Activated CD8-positive, alpha-beta memory T cell treated with anti-CD3 and anti-CD28 coated beads, Interleukin-2, amount 10 ng/mL, durations not matched to agents 7 days and 5 days (primary cell): ENCODE measurements at regions not wholly inside any gene's neighbourhood (a gene's known extent, or its start where the extent isn't known, plus 50 kb on each side); places are given as distances from the start of the nearest gene placed in this dataset.

ENCODE experiments used
- ATAC-seq: fragments of 150-1000 bp; cut with Tn5 transposase; one replicate; pipeline ENCODE4 v1.10.0; 2021; ENCODE audit warnings: moderate library complexity
- CTCF ChIA-PET: fragments of 350-600 bp; sonication (Branson Sonifier 250); formaldehyde crosslinking; loops from one replicate; lab custom pipeline; 2021; ENCODE audit warnings: antibody characterized with exemption; lab: Charles Lee
- DNase-seq: peaks from one replicate; pipeline ENCODE4 v3.0.0-alpha.2; 2020
- H3K27ac Mint-ChIP-seq: one replicate; pipeline ENCODE4 v1.8.0; 2021; ENCODE audit warnings: mild to moderate bottlenecking, mixed read lengths
- H3K27me3 Mint-ChIP-seq: one replicate; pipeline ENCODE4 v1.8.0; 2021; ENCODE audit warnings: mixed read lengths
- H3K36me3 Mint-ChIP-seq: one replicate; pipeline ENCODE4 v1.8.0; 2021; ENCODE audit warnings: mild to moderate bottlenecking, mixed read lengths
- H3K4me1 Mint-ChIP-seq: one replicate; pipeline ENCODE4 v1.8.0; 2021; ENCODE audit warnings: mixed read lengths
- H3K4me3 Mint-ChIP-seq: one replicate; pipeline ENCODE4 v1.8.0; 2021; ENCODE audit warnings: mild to moderate bottlenecking, moderate library complexity, mixed read lengths
- H3K9me3 Mint-ChIP-seq: one replicate; pipeline ENCODE4 v1.8.0; 2022; ENCODE audit warnings: low read depth, mixed read lengths

DNA sequence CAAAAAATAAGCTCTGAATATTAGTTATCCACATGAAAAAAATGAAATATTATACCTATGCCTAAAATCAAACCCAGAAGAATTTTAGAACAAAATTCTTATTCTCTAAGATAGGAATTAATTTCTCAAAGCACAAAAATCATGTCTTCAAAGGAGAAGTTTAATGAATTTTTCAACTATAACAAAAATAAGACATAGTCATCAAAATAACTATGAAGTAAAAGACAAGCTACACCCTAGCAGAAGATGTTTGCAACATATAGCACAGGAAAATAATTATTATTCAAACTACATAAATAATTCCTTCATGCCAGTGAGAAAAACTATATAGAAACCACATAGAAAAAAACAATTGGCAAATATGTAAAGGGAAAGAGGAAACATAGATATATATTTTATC lies 1203.6 kb upstream of the GJE1 start:
- no peak for ATAC-seq
- Mint-ChIP-seq H3K4me3 (no peak overlapping the region), H3K27ac (no peak overlapping the region), H3K27me3 (peaks cover 12% of the 10 kb centered on the region), H3K4me1 (no peaks in the 10 kb centered on the region), H3K36me3 (no peaks in the 10 kb centered on the region), H3K9me3 (no peaks in the 10 kb centered on the region)
- no peak for DNase-seq
- CTCF ChIA-PET = no interaction called here

DNA sequence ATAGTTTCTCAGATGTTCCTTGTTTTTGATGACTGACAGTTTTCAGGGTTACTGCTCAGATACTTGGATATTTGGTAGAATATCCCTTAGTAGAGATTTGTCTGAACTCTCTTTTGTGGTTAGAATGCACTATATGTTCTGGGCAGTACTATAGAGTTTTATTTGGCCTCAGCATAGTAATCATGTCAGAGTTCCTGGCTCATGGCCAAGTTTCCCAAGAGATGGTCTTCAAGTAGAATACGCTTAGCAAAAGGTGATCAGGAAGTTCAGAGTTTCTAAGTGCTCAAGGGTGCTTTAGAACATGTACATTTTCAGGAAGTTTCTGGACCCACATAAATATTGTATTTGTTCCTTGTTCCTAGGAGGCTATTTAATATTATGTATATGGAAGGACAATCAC lies 1209.7 kb upstream of the GJE1 start:
- no peaks in the 10 kb centered on the region for H3K9me3 Mint-ChIP-seq
- H3K4me3 Mint-ChIP-seq = no peak overlapping the region
- CTCF ChIA-PET = no interaction called here
- H3K4me1 Mint-ChIP-seq = no peaks in the 10 kb centered on the region
- DNase-seq (no peak), ATAC-seq (no peak)
- H3K27me3 Mint-ChIP-seq = peaks cover 13% of the 10 kb centered on the region
- H3K36me3 Mint-ChIP-seq = no peaks in the 10 kb centered on the region
- H3K27ac Mint-ChIP-seq = no peak overlapping the region

DNA sequence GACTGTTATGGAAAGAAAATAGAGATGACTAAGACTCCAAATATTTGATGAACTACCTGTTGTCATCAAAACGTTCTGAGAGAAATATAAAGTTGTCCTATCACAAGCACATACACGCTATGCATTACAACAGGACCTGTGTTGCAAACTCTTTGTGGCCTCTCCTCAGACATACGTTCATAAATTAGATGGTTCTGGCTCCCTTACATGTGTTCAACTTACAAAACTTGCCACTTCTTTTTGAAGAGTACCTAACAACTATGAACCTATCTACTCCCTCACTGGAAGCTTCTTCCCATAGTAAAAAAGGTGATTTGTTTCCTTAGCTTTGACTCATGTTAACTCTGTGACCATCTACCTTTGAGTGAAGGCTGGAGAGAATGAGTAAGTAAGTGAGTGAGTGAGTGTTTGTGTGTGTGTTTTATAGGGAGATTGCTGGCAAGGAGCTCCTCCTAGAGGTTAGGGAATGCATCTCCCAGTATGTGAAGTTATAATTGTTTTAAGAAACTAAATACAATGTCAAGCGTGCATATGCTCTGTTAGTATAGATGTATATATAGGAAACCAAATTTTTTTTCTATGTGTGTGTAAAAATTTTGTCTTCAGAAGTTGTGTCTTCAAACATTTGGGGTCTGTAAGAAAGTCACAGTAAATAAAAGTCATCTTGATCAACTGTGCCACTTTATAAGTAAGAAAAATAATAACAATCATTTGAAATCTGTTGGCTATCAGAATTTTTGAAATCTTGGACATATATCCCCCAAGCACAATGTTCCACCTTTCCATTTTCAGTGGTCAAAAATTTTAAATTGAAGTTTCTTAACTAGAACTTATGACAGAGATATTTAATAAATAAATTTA lies 1211.1 kb upstream of the GJE1 start:
- no peak overlapping the region for H3K4me3 Mint-ChIP-seq
- ATAC-seq = peak; percentile 72
- H3K4me1 Mint-ChIP-seq = no peaks in the 10 kb centered on the region
- H3K27me3 Mint-ChIP-seq = peaks cover 22% of the 10 kb centered on the region
- no peak overlapping the region for H3K27ac Mint-ChIP-seq
- no peaks in the 10 kb centered on the region for H3K9me3 Mint-ChIP-seq
- CTCF ChIA-PET = interaction anchor here (0.7 kb wide), 1 partner anchor 1549 kb away, joined by 3 read pairs; no protein-coding TSS in a partner anchor
- DNase-seq = no peak
- no peaks in the 10 kb centered on the region for H3K36me3 Mint-ChIP-seq

DNA sequence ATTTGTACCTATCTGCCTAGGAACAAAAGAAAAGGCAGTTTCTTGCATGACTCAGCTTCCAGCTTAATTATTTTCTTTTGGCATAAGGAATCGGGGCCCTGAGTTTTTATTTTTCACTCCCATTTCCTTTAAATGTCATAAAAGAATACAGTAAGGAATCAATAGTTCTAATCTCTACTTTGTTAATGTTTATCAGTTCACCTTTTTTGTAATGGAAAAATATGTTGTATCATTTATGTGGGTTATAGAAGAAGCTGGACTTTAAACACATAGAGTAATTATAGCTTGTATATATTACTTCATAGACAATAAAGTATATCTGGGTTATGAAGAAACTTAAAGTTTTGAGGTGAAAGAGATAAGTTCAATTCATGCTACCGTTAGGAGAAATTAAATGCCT lies 1214.8 kb upstream of the GJE1 start:
- H3K36me3 Mint-ChIP-seq = no peaks in the 10 kb centered on the region
- no peak overlapping the region for H3K27ac Mint-ChIP-seq
- H3K27me3 Mint-ChIP-seq = peaks cover 25% of the 10 kb centered on the region
- no peaks in the 10 kb centered on the region for H3K4me1 Mint-ChIP-seq
- DNase-seq (no peak), ATAC-seq (no peak)
- no peak overlapping the region for H3K4me3 Mint-ChIP-seq
- CTCF ChIA-PET = no interaction called here
- no peaks in the 10 kb centered on the region for H3K9me3 Mint-ChIP-seq

DNA sequence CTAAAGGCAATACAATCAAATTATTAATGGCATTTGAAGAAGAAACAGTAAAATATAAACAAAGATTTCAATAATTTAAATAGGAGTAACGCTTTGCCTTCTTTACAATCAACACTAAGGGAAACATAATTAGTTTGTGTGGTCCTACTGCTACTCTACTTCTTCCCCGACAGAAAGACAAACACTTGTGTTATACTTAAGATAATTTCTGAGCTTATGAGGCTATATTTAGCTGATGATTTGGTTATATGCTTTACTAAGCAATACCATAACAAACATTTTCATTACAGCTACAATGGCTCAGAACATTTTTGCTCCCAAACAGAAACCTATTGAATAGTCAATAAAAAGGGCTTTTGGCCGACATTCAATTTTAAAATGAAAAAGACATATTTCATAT lies 1217.2 kb upstream of the GJE1 start:
- no peaks in the 10 kb centered on the region for H3K4me1 Mint-ChIP-seq
- no peak for ATAC-seq
- CTCF ChIA-PET = no interaction called here
- no peak overlapping the region for H3K27ac Mint-ChIP-seq
- peaks cover 23% of the 10 kb centered on the region for H3K27me3 Mint-ChIP-seq
- no peaks in the 10 kb centered on the region for H3K36me3 Mint-ChIP-seq
- H3K4me3 Mint-ChIP-seq = no peak overlapping the region
- no peak for DNase-seq
- no peaks in the 10 kb centered on the region for H3K9me3 Mint-ChIP-seq

DNA sequence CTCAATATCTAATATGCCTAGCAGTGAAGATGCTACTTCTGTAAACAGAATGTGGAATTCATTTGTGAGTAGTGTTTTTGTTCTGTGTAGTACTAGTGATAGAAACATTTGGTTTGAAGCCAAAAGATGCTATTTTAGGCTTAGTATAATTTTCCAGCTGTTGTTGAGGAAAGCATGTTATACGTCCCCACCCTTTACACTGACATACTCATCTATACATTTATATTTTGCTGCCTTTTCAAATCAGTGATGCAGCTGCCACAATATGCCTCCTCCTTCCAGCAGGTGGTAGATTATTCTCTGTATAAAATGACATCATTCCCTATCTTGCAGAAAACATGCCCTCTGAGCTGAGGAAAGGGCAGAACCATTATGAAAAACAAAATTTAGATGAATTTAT lies 1217.6 kb upstream of the GJE1 start:
- ATAC-seq (no peak), DNase-seq (no peak)
- no peak overlapping the region for H3K27ac Mint-ChIP-seq
- no peaks in the 10 kb centered on the region for H3K4me1 Mint-ChIP-seq
- CTCF ChIA-PET = no interaction called here
- peaks cover 21% of the 10 kb centered on the region for H3K27me3 Mint-ChIP-seq
- no peaks in the 10 kb centered on the region for H3K9me3 Mint-ChIP-seq
- no peak overlapping the region for H3K4me3 Mint-ChIP-seq
- H3K36me3 Mint-ChIP-seq = no peaks in the 10 kb centered on the region

DNA sequence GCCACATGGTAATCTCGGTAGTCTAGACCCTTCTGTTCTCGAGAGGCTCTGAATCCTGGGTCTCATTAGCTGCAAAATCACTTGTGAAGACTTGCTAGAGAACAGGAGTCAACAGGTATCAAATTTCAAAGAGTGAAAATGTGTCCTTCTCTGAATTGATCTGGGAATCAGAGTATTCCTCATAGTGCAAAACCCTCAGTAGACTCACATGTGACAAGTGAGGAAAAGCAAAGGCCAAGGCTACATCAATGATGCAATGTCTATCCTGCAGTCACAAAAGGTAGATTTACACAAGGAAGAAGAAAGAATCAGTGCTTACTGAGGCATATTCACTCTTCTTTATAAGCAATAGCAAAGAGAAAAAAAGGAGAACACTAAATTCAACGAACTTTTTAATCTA lies 1220.0 kb upstream of the GJE1 start:
- DNase-seq (no peak), ATAC-seq (no peak)
- Mint-ChIP-seq H3K4me3 (no peak overlapping the region), H3K36me3 (no peaks in the 10 kb centered on the region), H3K27ac (no peak overlapping the region), H3K4me1 (no peaks in the 10 kb centered on the region), H3K9me3 (peaks cover 3% of the 10 kb centered on the region), H3K27me3 (peaks cover 12% of the 10 kb centered on the region)
- CTCF ChIA-PET = no interaction called here

DNA sequence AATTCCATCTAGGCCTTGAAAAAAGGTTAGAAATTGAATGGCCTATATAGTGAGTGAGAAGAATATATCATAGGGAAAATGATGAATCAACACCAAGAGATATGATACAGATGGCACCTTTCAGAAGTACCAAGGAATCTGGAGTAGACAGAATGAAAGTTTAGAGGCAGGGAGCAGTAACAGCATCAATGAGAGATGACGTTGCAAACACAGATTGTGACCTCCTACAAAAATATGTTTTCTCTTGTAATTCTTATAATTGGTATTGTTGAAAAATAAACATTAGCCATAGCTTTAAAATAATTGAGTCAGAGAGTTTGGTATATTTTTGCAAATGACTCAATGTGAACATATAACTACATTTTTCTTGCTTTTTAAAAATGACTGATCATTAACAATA lies 1223.1 kb upstream of the GJE1 start:
- no peak overlapping the region for H3K4me3 Mint-ChIP-seq
- ATAC-seq = no peak
- H3K36me3 Mint-ChIP-seq = no peaks in the 10 kb centered on the region
- no peak overlapping the region for H3K27ac Mint-ChIP-seq
- H3K4me1 Mint-ChIP-seq = no peaks in the 10 kb centered on the region
- CTCF ChIA-PET = no interaction called here
- H3K9me3 Mint-ChIP-seq = peaks cover 3% of the 10 kb centered on the region
- no peak for DNase-seq
- no peaks in the 10 kb centered on the region for H3K27me3 Mint-ChIP-seq

DNA sequence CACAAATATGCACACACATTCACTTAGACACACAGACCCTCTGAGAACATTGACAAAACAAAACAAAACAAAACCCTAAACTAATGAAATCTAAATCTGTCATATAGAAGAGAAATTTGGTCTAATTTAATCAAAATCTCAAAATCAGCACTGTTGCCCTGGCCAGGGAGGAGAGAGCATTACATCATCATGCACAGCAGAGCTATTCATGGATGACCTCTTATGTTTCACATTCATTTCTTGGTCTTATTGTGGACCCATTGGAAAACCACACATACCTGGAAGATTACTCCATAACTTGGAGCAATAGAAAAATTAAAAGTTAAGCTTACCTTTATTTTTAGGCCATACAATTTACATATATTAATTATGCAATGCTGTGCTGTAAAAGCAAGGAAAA lies 1223.6 kb upstream of the GJE1 start:
- Mint-ChIP-seq H3K27me3 (no peaks in the 10 kb centered on the region), H3K4me3 (no peak overlapping the region), H3K36me3 (no peaks in the 10 kb centered on the region), H3K9me3 (peaks cover 3% of the 10 kb centered on the region), H3K27ac (no peak overlapping the region), H3K4me1 (no peaks in the 10 kb centered on the region)
- ATAC-seq (no peak), DNase-seq (no peak)
- CTCF ChIA-PET = no interaction called here

DNA sequence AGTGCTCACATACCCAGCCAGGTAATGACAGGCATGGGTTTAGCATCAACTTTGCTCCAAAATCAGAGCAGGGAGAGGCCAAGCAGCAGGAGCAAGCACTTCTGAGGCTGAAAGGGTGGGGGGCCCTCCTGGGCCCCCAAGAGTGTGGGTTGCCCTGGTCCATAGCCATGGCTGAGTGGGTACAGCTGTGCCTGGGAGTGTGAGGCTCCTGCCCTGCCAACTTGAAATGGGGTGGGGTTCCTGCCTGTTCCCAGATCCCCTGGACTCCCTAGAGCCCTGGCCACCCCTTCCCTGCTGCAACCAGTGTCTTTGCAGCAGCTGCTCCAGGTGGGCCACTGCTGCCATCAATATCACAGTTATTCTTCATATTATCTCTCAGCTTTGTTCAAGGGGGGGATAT lies 1224.2 kb upstream of the GJE1 start:
- no peaks in the 10 kb centered on the region for H3K27me3 Mint-ChIP-seq
- no peak overlapping the region for H3K4me3 Mint-ChIP-seq
- H3K36me3 Mint-ChIP-seq = no peaks in the 10 kb centered on the region
- CTCF ChIA-PET = no interaction called here
- no peaks in the 10 kb centered on the region for H3K4me1 Mint-ChIP-seq
- H3K9me3 Mint-ChIP-seq = peaks cover 3% of the 10 kb centered on the region
- H3K27ac Mint-ChIP-seq = no peak overlapping the region
- no peak for ATAC-seq
- no peak for DNase-seq

DNA sequence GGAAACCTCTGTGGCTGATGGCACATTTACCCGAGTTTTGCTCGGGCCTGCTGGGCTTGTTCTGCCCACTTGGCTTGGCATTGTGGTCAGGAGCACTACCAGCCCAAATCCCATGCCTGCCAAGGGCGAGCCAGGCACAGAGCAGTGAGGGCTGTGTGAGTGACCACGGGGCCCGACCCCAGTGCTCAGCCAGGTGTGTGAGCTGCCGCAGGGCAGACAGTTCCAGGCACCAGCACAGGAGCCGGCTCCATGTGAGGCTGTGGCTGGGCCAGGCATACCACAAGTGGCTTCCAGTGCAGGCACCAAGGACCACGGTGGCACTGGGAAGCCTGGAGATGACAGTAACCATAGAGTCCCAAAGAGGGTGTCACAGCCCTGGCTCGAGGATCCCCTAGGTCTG lies 1225.5 kb upstream of the GJE1 start:
- Mint-ChIP-seq H3K4me1 (no peaks in the 10 kb centered on the region), H3K27me3 (no peaks in the 10 kb centered on the region), H3K27ac (no peak overlapping the region), H3K9me3 (peaks cover 3% of the 10 kb centered on the region), H3K36me3 (no peaks in the 10 kb centered on the region), H3K4me3 (no peak overlapping the region)
- ATAC-seq (no peak), DNase-seq (no peak)
- CTCF ChIA-PET = no interaction called here

DNA sequence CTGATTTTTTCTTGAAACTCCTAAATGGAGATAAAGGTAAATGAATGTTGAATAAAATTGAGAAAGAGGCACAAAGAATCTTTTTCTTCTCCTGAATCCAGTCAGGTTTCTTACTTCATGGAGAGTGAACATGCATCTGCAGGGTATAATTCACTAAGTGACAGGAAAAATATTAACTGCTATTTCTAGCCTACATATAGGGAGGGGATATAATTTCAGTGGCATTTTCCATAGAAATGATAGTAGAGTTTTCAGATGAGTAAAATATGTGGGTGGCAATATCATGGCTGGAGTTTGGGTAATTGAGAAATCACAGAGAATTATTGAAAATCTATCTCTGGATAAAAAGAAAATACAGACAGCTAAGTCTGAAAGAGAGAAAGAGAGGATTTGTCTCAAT lies 1227.0 kb upstream of the GJE1 start:
- Mint-ChIP-seq H3K27ac (no peak overlapping the region), H3K27me3 (no peaks in the 10 kb centered on the region), H3K36me3 (no peaks in the 10 kb centered on the region), H3K4me1 (no peaks in the 10 kb centered on the region), H3K4me3 (no peak overlapping the region), H3K9me3 (peaks cover 6% of the 10 kb centered on the region)
- ATAC-seq = no peak
- CTCF ChIA-PET = no interaction called here
- DNase-seq = no peak

DNA sequence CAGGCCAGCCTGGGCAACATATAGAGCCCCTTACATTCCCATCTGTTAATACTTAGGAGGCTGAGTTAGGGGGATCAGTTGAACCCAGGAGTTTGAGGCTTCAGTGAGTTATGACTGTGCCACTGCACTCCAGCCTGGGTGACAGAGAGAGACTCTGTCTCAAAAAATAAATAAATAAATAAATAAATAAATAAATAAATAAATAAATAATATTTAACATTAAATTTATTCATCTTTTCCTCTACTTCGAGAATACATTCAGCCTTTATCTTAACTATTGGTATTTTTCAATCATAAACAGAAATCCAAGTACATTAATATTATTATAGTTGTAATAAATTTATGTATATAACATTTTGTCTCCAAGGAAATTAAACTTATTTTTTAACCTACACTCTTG lies 1227.7 kb upstream of the GJE1 start:
- H3K9me3 Mint-ChIP-seq = peaks cover 6% of the 10 kb centered on the region
- no peaks in the 10 kb centered on the region for H3K27me3 Mint-ChIP-seq
- CTCF ChIA-PET = no interaction called here
- DNase-seq (no peak), ATAC-seq (no peak)
- H3K4me1 Mint-ChIP-seq = no peaks in the 10 kb centered on the region
- H3K36me3 Mint-ChIP-seq = no peaks in the 10 kb centered on the region
- no peak overlapping the region for H3K4me3 Mint-ChIP-seq
- no peak overlapping the region for H3K27ac Mint-ChIP-seq

DNA sequence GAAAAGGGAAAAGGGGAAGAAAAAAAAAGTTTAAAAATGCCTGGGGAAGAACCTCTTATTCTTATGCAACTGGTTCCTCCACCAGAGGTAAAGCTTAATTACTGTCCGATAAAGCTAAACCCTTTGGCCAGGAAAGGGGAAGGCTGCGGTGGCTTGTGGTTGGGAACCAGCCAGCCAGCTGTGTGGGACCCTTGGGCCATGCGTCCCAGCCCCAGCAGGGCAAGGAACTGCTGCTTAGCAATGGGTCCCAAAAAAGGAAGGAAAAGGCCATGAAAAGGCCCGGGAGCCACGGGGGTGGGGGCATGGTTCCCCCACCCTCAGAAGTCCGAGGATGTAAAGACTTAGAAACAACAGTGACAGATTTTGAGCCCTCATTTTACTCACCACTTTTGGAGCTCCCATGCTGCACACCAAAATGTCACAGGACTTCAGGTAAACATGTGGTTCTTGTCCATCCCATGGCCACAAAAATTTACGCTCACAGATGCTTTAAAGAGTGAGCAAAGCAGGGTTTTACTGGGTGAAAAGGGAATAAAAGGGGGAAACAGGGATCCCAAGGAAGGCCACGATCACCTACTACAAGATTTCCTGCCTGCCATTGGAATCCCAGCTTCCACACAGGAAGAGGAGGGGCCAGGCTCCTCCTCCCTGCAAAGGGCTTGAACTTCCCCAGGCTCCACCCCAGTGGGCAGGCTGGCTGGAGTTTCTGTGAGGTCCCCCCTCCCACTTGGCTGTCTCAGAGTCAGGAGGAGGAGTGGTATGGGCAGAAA lies 1234.7 kb upstream of the GJE1 start:
- Mint-ChIP-seq H3K9me3 (peaks cover 4% of the 10 kb centered on the region), H3K4me3 (no peak overlapping the region)
- CTCF ChIA-PET = no interaction called here

More for the DNA sequence above, 1234.7 kb upstream of the GJE1 start:
- no peak for DNase-seq
- H3K36me3 Mint-ChIP-seq = no peaks in the 10 kb centered on the region
- no peak for ATAC-seq
- H3K4me1 Mint-ChIP-seq = no peaks in the 10 kb centered on the region
- peaks cover 2% of the 10 kb centered on the region for H3K27me3 Mint-ChIP-seq
- H3K27ac Mint-ChIP-seq = no peak overlapping the region
